PC-9 (cell line): ENCODE measurements at regions not wholly inside any gene's neighbourhood (a gene's known extent, or its start where the extent isn't known, plus 50 kb on each side); places are given as distances from the start of the nearest gene placed in this dataset.

Experiments
- EZH2 ChIP-seq: fragments of 200-600 bp; sonication (generic); IDR thresholded peaks from 2 replicates; pipeline ENCODE4 v1.8.0; 2017; ENCODE audit warnings: antibody characterized with exemption, low read depth
- TF ChIP-seq, protein P1 (sequence below): fragments of 200-600 bp; sonication (generic); conservative IDR thresholded peaks from 2 replicates; pipeline ENCODE4 v1.6.1; 2017; ENCODE audit warnings: mixed run types, antibody characterized with exemption, mild to moderate bottlenecking, moderate library complexity

DNA sequence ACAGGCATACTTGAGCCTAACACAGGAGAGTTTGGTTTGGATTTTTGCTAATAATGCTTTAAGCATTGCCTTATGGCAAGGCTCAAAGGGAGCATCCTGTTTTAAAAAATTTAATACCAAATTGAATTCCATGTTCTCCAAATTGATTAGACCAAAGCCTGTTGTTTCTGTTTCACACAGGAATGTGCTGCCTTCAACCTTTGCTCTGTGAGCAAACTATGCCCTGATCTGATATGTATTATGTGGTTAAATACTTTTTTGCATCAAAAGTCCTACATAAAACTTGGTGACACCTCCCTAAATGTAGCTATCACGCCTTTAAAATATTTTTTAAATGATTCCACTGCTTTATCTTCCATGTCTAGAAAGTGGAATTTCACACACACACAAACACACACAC lies 691.4 kb downstream of the CPS1 start:
- TF ChIP-seq, protein P1, sequence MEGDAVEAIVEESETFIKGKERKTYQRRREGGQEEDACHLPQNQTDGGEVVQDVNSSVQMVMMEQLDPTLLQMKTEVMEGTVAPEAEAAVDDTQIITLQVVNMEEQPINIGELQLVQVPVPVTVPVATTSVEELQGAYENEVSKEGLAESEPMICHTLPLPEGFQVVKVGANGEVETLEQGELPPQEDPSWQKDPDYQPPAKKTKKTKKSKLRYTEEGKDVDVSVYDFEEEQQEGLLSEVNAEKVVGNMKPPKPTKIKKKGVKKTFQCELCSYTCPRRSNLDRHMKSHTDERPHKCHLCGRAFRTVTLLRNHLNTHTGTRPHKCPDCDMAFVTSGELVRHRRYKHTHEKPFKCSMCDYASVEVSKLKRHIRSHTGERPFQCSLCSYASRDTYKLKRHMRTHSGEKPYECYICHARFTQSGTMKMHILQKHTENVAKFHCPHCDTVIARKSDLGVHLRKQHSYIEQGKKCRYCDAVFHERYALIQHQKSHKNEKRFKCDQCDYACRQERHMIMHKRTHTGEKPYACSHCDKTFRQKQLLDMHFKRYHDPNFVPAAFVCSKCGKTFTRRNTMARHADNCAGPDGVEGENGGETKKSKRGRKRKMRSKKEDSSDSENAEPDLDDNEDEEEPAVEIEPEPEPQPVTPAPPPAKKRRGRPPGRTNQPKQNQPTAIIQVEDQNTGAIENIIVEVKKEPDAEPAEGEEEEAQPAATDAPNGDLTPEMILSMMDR: no peak
- no peak for TF ChIP-seq EZH2
